ENCODE measurements at regions not wholly inside any gene's neighbourhood (a gene's known extent, or its start where the extent isn't known, plus 50 kb on each side); places are given as distances from the start of the nearest gene placed in this dataset.

DNA sequence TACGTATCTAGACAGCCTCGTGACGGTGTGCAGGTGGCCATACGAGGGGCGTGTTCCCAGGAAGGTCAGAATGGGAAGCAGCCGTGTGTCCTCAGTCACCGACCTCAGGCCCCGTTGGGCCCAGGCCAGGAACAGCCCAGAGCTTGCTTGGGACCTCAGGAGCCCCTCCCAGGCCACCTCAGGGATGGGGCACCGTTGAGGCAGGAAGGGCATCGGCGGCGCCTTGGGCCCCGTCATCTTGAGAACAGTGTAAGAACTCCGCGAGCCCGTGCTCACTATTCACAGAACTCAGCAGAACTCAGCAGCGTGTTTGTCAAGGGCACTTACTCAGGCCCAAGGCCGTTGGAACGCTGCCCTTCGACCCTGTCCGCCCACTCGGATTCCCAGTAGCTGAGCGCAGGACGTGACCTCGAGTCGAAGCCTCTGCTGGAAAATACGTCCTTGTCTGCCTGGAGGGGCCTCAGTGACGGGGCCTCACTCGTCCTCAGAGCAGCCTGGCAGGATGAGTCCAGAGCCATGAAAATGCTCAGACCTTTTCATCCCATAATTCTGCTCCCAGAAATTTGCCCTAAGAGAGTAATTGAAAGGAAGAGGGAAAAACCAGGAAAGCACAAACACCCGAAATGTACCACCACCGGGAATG, 1134.8 kb downstream of the BRD1 start:
- Histone ChIP-seq H3K27me3 (replicated peaks; ENCODE audit: insufficient read depth) (no peaks in the 10 kb centered on the region), H3K4me3 (no peak overlapping the region), H3K9me2 (ENCODE audit: insufficient read depth) (no peaks in the 10 kb centered on the region), H3K9ac (no peak overlapping the region), H3F3A (ENCODE audit: insufficient read depth) (no peaks in the 10 kb centered on the region), H3K9me3 (ENCODE audit: low read depth) (no peaks in the 10 kb centered on the region), H3K4me1 (ENCODE audit: insufficient read depth) (no peaks in the 10 kb centered on the region), H3K79me2 (ENCODE audit: insufficient read depth) (no peaks in the 10 kb centered on the region), H3K36me3 (ENCODE audit: low read depth) (no peaks in the 10 kb centered on the region), H2AFZ (no peak overlapping the region), H4K20me1 (ENCODE audit: insufficient read depth) (no peaks in the 10 kb centered on the region), H3K4me2 (ENCODE audit: unreplicated experiment) (no peak overlapping the region), H3K27ac (no peak overlapping the region)
- DNase-seq = no peak
- TF ChIP-seq EZH2phosphoT487 (IDR thresholded peaks at IDR 0.05; ENCODE audit: insufficient read depth, low read depth) (no peak), EZH2 (IDR thresholded peaks at IDR 0.05; ENCODE audit: insufficient read depth, poor library complexity, severe bottlenecking) (no peak)
- WGBS, 2 experiments (ENCODE audit: low coverage in 1 of 2, low lambda C conversion rate in 2 of 2, missing lambda C conversion rate in 2 of 2) = 73 to 77% methylated on average over 31 of the region's 31 CpGs
- in situ Hi-C loops (cut with MboI) = no loop called here

DNA sequence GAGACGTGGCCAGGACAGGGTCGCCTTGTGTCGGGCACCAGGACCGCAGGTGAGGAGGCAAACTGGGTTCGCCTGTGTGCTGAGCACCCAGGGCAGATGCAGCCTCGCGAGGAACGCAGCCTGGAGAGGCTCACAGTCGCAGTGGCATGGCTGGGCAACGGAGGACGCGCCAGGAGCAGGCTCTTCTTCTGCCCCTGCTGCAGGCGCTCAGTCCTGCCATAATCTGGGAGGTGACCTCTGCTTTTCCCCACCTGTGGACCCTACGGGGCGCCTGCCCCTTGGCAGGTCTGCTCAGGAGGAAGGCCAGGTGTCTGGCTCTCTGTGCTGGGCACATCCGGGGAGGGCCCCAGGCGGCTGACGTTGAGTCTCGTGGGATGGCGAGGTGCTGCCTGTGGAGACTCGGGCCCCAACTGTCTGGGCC, 1136.2 kb downstream of the BRD1 start:
- no peaks in the 10 kb centered on the region for H4K20me1 ChIP-seq (ENCODE audit: insufficient read depth)
- H3K27ac ChIP-seq = no peak overlapping the region
- no peaks in the 10 kb centered on the region for H3K9me2 ChIP-seq (ENCODE audit: insufficient read depth)
- no peak overlapping the region for H3K9ac ChIP-seq
- DNase-seq = no peak
- TF ChIP-seq EZH2 (IDR thresholded peaks at IDR 0.05; ENCODE audit: insufficient read depth, poor library complexity, severe bottlenecking) (no peak), EZH2phosphoT487 (IDR thresholded peaks at IDR 0.05; ENCODE audit: insufficient read depth, low read depth) (no peak)
- H3F3A ChIP-seq (ENCODE audit: insufficient read depth) = no peaks in the 10 kb centered on the region
- no peak overlapping the region for H3K4me3 ChIP-seq
- H3K4me2 ChIP-seq (ENCODE audit: unreplicated experiment) = no peak overlapping the region
- in situ Hi-C loops (cut with MboI) = no loop called here
- H3K9me3 ChIP-seq (ENCODE audit: low read depth) = no peaks in the 10 kb centered on the region
- 70 to 78% methylated on average over 20 to 21 of the region's 21 CpGs for WGBS, 2 experiments (ENCODE audit: low coverage in 1 of 2, low lambda C conversion rate in 2 of 2, missing lambda C conversion rate in 2 of 2)
- no peaks in the 10 kb centered on the region for H3K4me1 ChIP-seq (ENCODE audit: insufficient read depth)
- no peak overlapping the region for H2AFZ ChIP-seq
- no peaks in the 10 kb centered on the region for H3K36me3 ChIP-seq (ENCODE audit: low read depth)
- no peaks in the 10 kb centered on the region for H3K79me2 ChIP-seq (ENCODE audit: insufficient read depth)
- no peaks in the 10 kb centered on the region for H3K27me3 ChIP-seq (replicated peaks; ENCODE audit: insufficient read depth)

DNA sequence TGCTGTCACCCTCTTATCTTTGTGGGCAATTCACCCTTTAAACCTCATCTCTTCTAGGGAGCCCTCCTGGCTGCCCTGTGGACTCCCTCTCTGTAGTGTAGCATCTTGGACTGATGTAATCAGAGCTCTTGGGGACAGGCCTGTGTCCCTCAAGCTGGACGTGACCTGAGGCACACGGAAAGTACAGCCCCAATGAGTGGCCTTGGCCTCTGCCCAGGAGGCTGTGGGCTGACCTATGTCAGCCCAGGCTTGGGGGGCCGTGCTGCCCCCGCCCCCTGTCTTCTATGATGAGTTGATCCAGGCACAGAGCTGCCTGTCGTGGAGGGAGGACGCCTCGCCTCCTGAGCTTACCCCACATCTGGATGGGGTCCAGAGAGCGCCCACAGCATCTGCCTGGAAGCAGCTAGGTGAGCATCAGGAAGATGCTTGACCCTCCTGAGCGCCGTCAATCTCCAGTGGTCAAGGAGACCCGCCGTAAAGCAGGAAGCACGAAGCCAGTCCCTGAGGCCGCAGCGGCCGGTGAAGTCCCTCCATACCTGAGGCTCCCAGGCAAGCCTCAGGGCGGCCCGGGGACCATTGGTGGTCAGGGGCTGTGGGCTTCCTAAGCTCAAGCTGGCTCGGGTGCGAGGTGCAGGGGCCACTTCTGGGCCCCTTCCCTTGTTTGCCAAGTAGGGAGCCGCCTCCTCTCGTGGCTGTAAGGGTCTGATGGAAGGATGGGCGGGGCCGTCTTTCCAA, 1136.9 kb downstream of the BRD1 start:
- Histone ChIP-seq H3F3A (ENCODE audit: insufficient read depth) (no peaks in the 10 kb centered on the region), H3K27ac (no peak overlapping the region), H2AFZ (no peak overlapping the region), H3K4me3 (no peak overlapping the region), H3K36me3 (ENCODE audit: low read depth) (no peaks in the 10 kb centered on the region), H3K9me3 (ENCODE audit: low read depth) (no peaks in the 10 kb centered on the region), H3K9me2 (ENCODE audit: insufficient read depth) (no peaks in the 10 kb centered on the region), H3K9ac (no peak overlapping the region), H3K4me2 (ENCODE audit: unreplicated experiment) (no peak overlapping the region), H3K27me3 (replicated peaks; ENCODE audit: insufficient read depth) (no peaks in the 10 kb centered on the region), H3K79me2 (ENCODE audit: insufficient read depth) (no peaks in the 10 kb centered on the region), H3K4me1 (ENCODE audit: insufficient read depth) (no peaks in the 10 kb centered on the region), H4K20me1 (ENCODE audit: insufficient read depth) (no peaks in the 10 kb centered on the region)
- in situ Hi-C loops (cut with MboI) = no loop called here
- WGBS, 2 experiments (ENCODE audit: low coverage in 1 of 2, low lambda C conversion rate in 2 of 2, missing lambda C conversion rate in 2 of 2) = 62 to 64% methylated on average over 21 to 24 of the region's 24 CpGs
- TF ChIP-seq EZH2 (IDR thresholded peaks at IDR 0.05; ENCODE audit: insufficient read depth, poor library complexity, severe bottlenecking) = no peak
- no peak for TF ChIP-seq EZH2phosphoT487 (IDR thresholded peaks at IDR 0.05; ENCODE audit: insufficient read depth, low read depth)
- no peak for DNase-seq

DNA sequence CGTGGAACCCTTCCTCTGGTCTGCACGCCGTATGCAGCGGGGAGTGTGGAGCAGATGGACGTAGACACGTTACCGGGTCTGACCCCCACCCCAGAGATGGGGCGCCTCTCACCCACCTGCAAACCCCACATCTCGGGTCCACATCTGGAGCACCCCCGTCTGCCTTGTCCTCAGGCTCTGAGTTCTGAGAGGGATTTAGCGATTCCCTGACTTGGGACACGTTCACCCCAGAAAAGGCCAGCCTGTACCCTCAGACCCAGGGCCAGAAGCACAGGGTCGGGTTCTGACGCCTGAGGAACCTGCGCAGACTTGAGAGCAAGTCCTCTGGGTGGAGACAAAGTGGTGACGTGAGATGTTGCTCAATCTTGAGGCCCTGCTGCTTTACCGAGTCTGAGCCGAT, 1138.5 kb downstream of the BRD1 start:
- Histone ChIP-seq H3F3A (ENCODE audit: insufficient read depth) (no peaks in the 10 kb centered on the region), H3K9me3 (ENCODE audit: low read depth) (no peaks in the 10 kb centered on the region), H3K4me1 (ENCODE audit: insufficient read depth) (no peaks in the 10 kb centered on the region), H3K4me3 (no peak overlapping the region), H3K27ac (no peak overlapping the region), H3K9me2 (ENCODE audit: insufficient read depth) (no peaks in the 10 kb centered on the region), H3K79me2 (ENCODE audit: insufficient read depth) (no peaks in the 10 kb centered on the region), H2AFZ (no peak overlapping the region), H4K20me1 (ENCODE audit: insufficient read depth) (no peaks in the 10 kb centered on the region), H3K9ac (no peak overlapping the region), H3K27me3 (replicated peaks; ENCODE audit: insufficient read depth) (no peaks in the 10 kb centered on the region), H3K36me3 (ENCODE audit: low read depth) (no peaks in the 10 kb centered on the region), H3K4me2 (ENCODE audit: unreplicated experiment) (no peak overlapping the region)
- no peak for TF ChIP-seq EZH2phosphoT487 (IDR thresholded peaks at IDR 0.05; ENCODE audit: insufficient read depth, low read depth)
- TF ChIP-seq EZH2 (IDR thresholded peaks at IDR 0.05; ENCODE audit: insufficient read depth, poor library complexity, severe bottlenecking) = no peak
- in situ Hi-C loops (cut with MboI) = no loop called here
- DNase-seq = no peak
- WGBS, 2 experiments (ENCODE audit: low coverage in 1 of 2, low lambda C conversion rate in 2 of 2, missing lambda C conversion rate in 2 of 2) = 74 to 76% methylated on average over 18 of the region's 18 CpGs
